ENCODE measurements at regions not wholly inside any gene's neighbourhood (a gene's known extent, or its start where the extent isn't known, plus 50 kb on each side); places are given as distances from the start of the nearest gene placed in this dataset.

- TF ChIP-seq CTCF (conservative IDR thresholded peaks at IDR 0.05 in 1 of 2, IDR thresholded peaks at IDR 0.05 in 1 of 2; ENCODE audit: low read depth in 1 of 2, low read length in 2 of 2) (no peak), EZH2 (IDR thresholded peaks at IDR 0.05; ENCODE audit: low read length, missing control alignments) (no peak)
- Histone ChIP-seq H4K20me1 (ENCODE audit: control insufficient read depth, extremely low read depth, insufficient read depth, low read length) (no peaks in the 10 kb centered on the region), H3K27me3 (ENCODE audit: control insufficient read depth, insufficient read depth, low read length) (no peaks in the 10 kb centered on the region), H3K4me3 (replicated peaks in 1 of 4; ENCODE audit: control extremely low read depth in 1 of 4, insufficient read depth in 1 of 4, low read depth in 3 of 4, low read length in 4 of 4) (no peak overlapping the region), H3K9ac (ENCODE audit: insufficient read depth, low read length) (no peak overlapping the region), H3K36me3 (ENCODE audit: control insufficient read depth, insufficient read depth, low read length) (no peaks in the 10 kb centered on the region), H3K4me2 (ENCODE audit: extremely low read depth, insufficient read depth, low read length) (no peak overlapping the region), H3K9me3 (ENCODE audit: control insufficient read depth, insufficient read depth, low read depth, low read length) (no peaks in the 10 kb centered on the region), H3K4me1 (ENCODE audit: control insufficient read depth, extremely low read depth, insufficient read depth, low read length) (no peaks in the 10 kb centered on the region), H3K27ac (ENCODE audit: insufficient read depth, low read length) (no peak overlapping the region), H2AFZ (ENCODE audit: low read length) (no peak overlapping the region), H3K79me2 (ENCODE audit: control insufficient read depth, insufficient read depth, low read length) (no peaks in the 10 kb centered on the region)
- no peak for DNase-seq (ENCODE audit: low read depth in 2 of 2)
Observed at GRCh38 chr6:23319582-23319981, 750.2 kb downstream of the HDGFL1 start.

- H2AFZ ChIP-seq (ENCODE audit: low read length) = no peak overlapping the region
- no peaks in the 10 kb centered on the region for H4K20me1 ChIP-seq (ENCODE audit: control insufficient read depth, extremely low read depth, insufficient read depth, low read length)
- H3K79me2 ChIP-seq (ENCODE audit: control insufficient read depth, insufficient read depth, low read length) = no peaks in the 10 kb centered on the region
- H3K27ac ChIP-seq (ENCODE audit: insufficient read depth, low read length) = no peak overlapping the region
- H3K4me3 ChIP-seq (replicated peaks in 1 of 4; ENCODE audit: control extremely low read depth in 1 of 4, insufficient read depth in 1 of 4, low read depth in 3 of 4, low read length in 4 of 4) = no peak overlapping the region
- H3K36me3 ChIP-seq (ENCODE audit: control insufficient read depth, insufficient read depth, low read length) = no peaks in the 10 kb centered on the region
- TF ChIP-seq EZH2 (IDR thresholded peaks at IDR 0.05; ENCODE audit: low read length, missing control alignments) = no peak
- TF ChIP-seq CTCF (conservative IDR thresholded peaks at IDR 0.05 in 1 of 2, IDR thresholded peaks at IDR 0.05 in 1 of 2; ENCODE audit: low read depth in 1 of 2, low read length in 2 of 2) = no peak
- DNase-seq (ENCODE audit: low read depth in 2 of 2) = no peak
- H3K4me2 ChIP-seq (ENCODE audit: extremely low read depth, insufficient read depth, low read length) = no peak overlapping the region
- no peaks in the 10 kb centered on the region for H3K9me3 ChIP-seq (ENCODE audit: control insufficient read depth, insufficient read depth, low read depth, low read length)
- H3K27me3 ChIP-seq (ENCODE audit: control insufficient read depth, insufficient read depth, low read length) = no peaks in the 10 kb centered on the region
- no peak overlapping the region for H3K9ac ChIP-seq (ENCODE audit: insufficient read depth, low read length)
- H3K4me1 ChIP-seq (ENCODE audit: control insufficient read depth, extremely low read depth, insufficient read depth, low read length) = no peaks in the 10 kb centered on the region
Observed at GRCh38 chr6:23320471-23321015, 751.2 kb downstream of the HDGFL1 start.

GRCh38 chr6:23323897-23324296 lies 754.5 kb downstream of the HDGFL1 start:
- Histone ChIP-seq H3K9ac (ENCODE audit: insufficient read depth, low read length) (no peak overlapping the region), H3K4me2 (ENCODE audit: extremely low read depth, insufficient read depth, low read length) (no peak overlapping the region), H3K36me3 (ENCODE audit: control insufficient read depth, insufficient read depth, low read length) (no peaks in the 10 kb centered on the region), H3K4me1 (ENCODE audit: control insufficient read depth, extremely low read depth, insufficient read depth, low read length) (no peaks in the 10 kb centered on the region), H3K79me2 (ENCODE audit: control insufficient read depth, insufficient read depth, low read length) (no peaks in the 10 kb centered on the region), H3K27ac (ENCODE audit: insufficient read depth, low read length) (no peak overlapping the region), H3K27me3 (ENCODE audit: control insufficient read depth, insufficient read depth, low read length) (no peaks in the 10 kb centered on the region), H2AFZ (ENCODE audit: low read length) (no peak overlapping the region), H3K4me3 (replicated peaks in 1 of 4; ENCODE audit: control extremely low read depth in 1 of 4, insufficient read depth in 1 of 4, low read depth in 3 of 4, low read length in 4 of 4) (no peak overlapping the region), H4K20me1 (ENCODE audit: control insufficient read depth, extremely low read depth, insufficient read depth, low read length) (no peaks in the 10 kb centered on the region), H3K9me3 (ENCODE audit: control insufficient read depth, insufficient read depth, low read depth, low read length) (no peaks in the 10 kb centered on the region)
- TF ChIP-seq CTCF (conservative IDR thresholded peaks at IDR 0.05 in 1 of 2, IDR thresholded peaks at IDR 0.05 in 1 of 2; ENCODE audit: low read depth in 1 of 2, low read length in 2 of 2) (no peak), EZH2 (IDR thresholded peaks at IDR 0.05; ENCODE audit: low read length, missing control alignments) (no peak)
- DNase-seq (ENCODE audit: low read depth in 2 of 2) = no peak
